HCT116 (cell line): ENCODE measurements at regions not wholly inside any gene's neighbourhood (a gene's known extent, or its start where the extent isn't known, plus 50 kb on each side); places are given as distances from the start of the nearest gene placed in this dataset.

ENCODE experiments used
- ATAC-seq: fragments of 200-7000 bp; cut with Tn5 transposase; 2 replicates; pipeline ENCODE4 v1.9.1; 2020; ENCODE audit warnings: mild to moderate bottlenecking, moderate library complexity
- BruUV-seq: library from RNA; stranded (reverse); fragments of 400-500 nt; replicated peaks from 2 replicates; lab custom pipeline; 2021; lab: Mats Ljungman, UMichigan
- CTCF ChIA-PET: fragments of 300-600 bp; sonication (Branson Sonifier 250); formaldehyde crosslinking; loops from one replicate; lab custom pipeline; 2021; ENCODE audit warnings: antibody characterized with exemption; lab: Charles Lee
- POLR2A ChIA-PET: fragments of 300-600, 350-600 bp; sonication (Branson Sonifier 250); formaldehyde crosslinking; loops from one replicate; lab custom pipeline; 2021; ENCODE audit warnings: antibody characterized with exemption; lab: Charles Lee
- RAD21 ChIA-PET, 2 experiments: fragments of 300-600 bp; sonication (Branson Sonifier 250); formaldehyde crosslinking; loops; one replicate each; lab custom pipeline; 2023; ENCODE audit warnings: low total read pairs in 2 of 2; ENCODE audit not compliant: uncharacterized antibody in 2 of 2, unreplicated experiment in 2 of 2, low non-redundant PET in 1 of 2; lab: Charles Lee
- DNase-seq: peaks from one replicate; pipeline ENCODE4 v3.0.0-alpha.2; 2010; ENCODE audit warnings: low read depth, low spot score
- H2AFZ ChIP-seq: fragments of 200-600 bp; shearing (Covaris generic), sonication (generic); 2 replicates; pipeline ENCODE4 v1.6.1; 2017; ENCODE audit warnings: low read depth, mixed run types, mixed read lengths, antibody characterized with exemption, low read length; ENCODE audit not compliant: poor library complexity, severe bottlenecking
- H3K27ac ChIP-seq: 2 replicates; pipeline ENCODE4 v1.5.1; 2012; ENCODE audit warnings: low read depth, low read length
- H3K27me3 ChIP-seq: fragments of 200-600 bp; sonication (generic); 2 replicates; pipeline ENCODE4 v1.6.1; 2016; ENCODE audit warnings: mixed run types, low read length, mixed read lengths; ENCODE audit not compliant: insufficient read depth
- H3K36me3 ChIP-seq, 2 experiments: fragments of 200-500 bp in 1 of 2; fragments of 200-600 bp in 1 of 2; sonication (Bioruptor generic) in 1 of 2; sonication (generic) in 1 of 2; 2 replicates each; pipeline versions ENCODE4 v1.5.1 to v1.6.1; 2014 to 2016; ENCODE audit warnings: low read length in 2 of 2, inconsistent platforms in 1 of 2, mixed read lengths in 1 of 2, mixed run types in 1 of 2; ENCODE audit not compliant: insufficient read depth in 2 of 2, control insufficient read depth in 1 of 2
- H3K4me1 ChIP-seq, 2 experiments: fragments of 200-600 bp in 1 of 2; sonication (generic) in 1 of 2; 2 replicates each; pipeline versions ENCODE4 v1.5.1 to v1.6.1; 2012 to 2017; ENCODE audit warnings: low read length in 2 of 2, inconsistent platforms in 1 of 2, mild to moderate bottlenecking in 1 of 2, mixed read lengths in 1 of 2, mixed run types in 1 of 2, moderate library complexity in 1 of 2; ENCODE audit not compliant: insufficient read depth in 2 of 2, control insufficient read depth in 1 of 2
- H3K4me2 ChIP-seq: fragments of 200-600 bp; sonication (generic); 2 replicates; pipeline ENCODE4 v1.6.1; 2017; ENCODE audit warnings: mixed run types, low read length, mixed read lengths
- H3K4me3 ChIP-seq, 2 experiments: fragments of 200-600 bp in 1 of 2; sonication (generic) in 1 of 2; replicated peaks in 1 of 2; 2 replicates each; pipeline ENCODE4 v1.5.1; 2011 to 2016; ENCODE audit warnings: low read length in 2 of 2, control low read depth in 1 of 2, low read depth in 1 of 2, mild to moderate bottlenecking in 1 of 2, mixed read lengths in 1 of 2, mixed run types in 1 of 2
- H3K79me2 ChIP-seq: fragments of 200-600 bp; sonication (generic); 2 replicates; pipeline ENCODE4 v1.6.1; 2017; ENCODE audit warnings: mild to moderate bottlenecking, mixed run types, low read length, moderate library complexity, mixed read lengths; ENCODE audit not compliant: insufficient read depth
- H3K9ac ChIP-seq: fragments of 200-600 bp; sonication (generic); 2 replicates; pipeline ENCODE4 v1.6.1; 2016; ENCODE audit warnings: low read length, mixed read lengths
- H3K9me2 ChIP-seq: fragments of 200-600 bp; sonication (generic), shearing (Covaris generic); 2 replicates; pipeline ENCODE4 v1.6.1; 2017; ENCODE audit warnings: mixed run types, mild to moderate bottlenecking, moderate library complexity; ENCODE audit not compliant: insufficient read depth
- H3K9me3 ChIP-seq, 2 experiments: fragments of 200-500 bp in 1 of 2; fragments of 200-600 bp in 1 of 2; sonication (Bioruptor generic) in 1 of 2; sonication (generic) in 1 of 2; 2 replicates each; pipeline ENCODE4 v1.6.1; 2014 to 2017; ENCODE audit warnings: low read length in 2 of 2, mixed read lengths in 2 of 2, inconsistent platforms in 1 of 2, low read depth in 1 of 2, mild to moderate bottlenecking in 1 of 2, mixed run types in 1 of 2, moderate library complexity in 1 of 2; ENCODE audit not compliant: control insufficient read depth in 1 of 2, insufficient read depth in 1 of 2
- H4K20me1 ChIP-seq: fragments of 200-600 bp; sonication (generic), shearing (Covaris generic); 2 replicates; pipeline ENCODE4 v1.6.1; 2017; ENCODE audit warnings: mixed run types, mild to moderate bottlenecking, moderate library complexity; ENCODE audit not compliant: insufficient read depth
- FOSL1 ChIP-seq: IDR thresholded peaks from 2 replicates; pipeline ENCODE4 v1.6.1; 2012; ENCODE audit warnings: low read depth
- RAD21 ChIP-seq: IDR thresholded peaks from 2 replicates; pipeline ENCODE4 v1.6.1; 2012; ENCODE audit warnings: low read depth, mild to moderate bottlenecking
- REST ChIP-seq: IDR thresholded peaks from 2 replicates; pipeline ENCODE4 v1.6.1; 2012; ENCODE audit warnings: low read depth
- SIN3A ChIP-seq: IDR thresholded peaks from 2 replicates; pipeline ENCODE4 v1.6.1; 2012; ENCODE audit warnings: low read depth
- SRF ChIP-seq: IDR thresholded peaks from 2 replicates; pipeline ENCODE4 v1.6.1; 2012; ENCODE audit warnings: low read depth
- YY1 ChIP-seq: IDR thresholded peaks from 2 replicates; pipeline ENCODE4 v1.6.1; 2011; ENCODE audit warnings: low read length, low read depth, moderate library complexity, mild to moderate bottlenecking; ENCODE audit not compliant: insufficient replicate concordance; ENCODE audit errors: extremely low read depth
- intact Hi-C: fragments of 100-400 bp; cut with micrococcal nuclease; formaldehyde crosslinking; loops from 2 replicates; pipeline ENCODE4 v1.10.0; 2022

GRCh38 chr11:45580399-45580798 is 85.0 kb downstream of the CHST1 start:
- no peak for ATAC-seq

More at GRCh38 chr11:45580399-45580798, 85.0 kb downstream of the CHST1 start:
- no peak for DNase-seq
- no peak overlapping the region for H2AFZ ChIP-seq
- no peaks in the 10 kb centered on the region for H3K9me2 ChIP-seq
- peaks cover 61% of the 10 kb centered on the region for H3K27me3 ChIP-seq
- H3K4me1 ChIP-seq: peaks cover 2 to 6% of the 10 kb centered on the region in 2 experiments; a peak in 3 of 4 replicates
- H3K9me3 ChIP-seq: no peaks in the 10 kb centered on the region
- H3K4me3 ChIP-seq: no peak overlapping the region
- no peak overlapping the region for H3K4me2 ChIP-seq
- ChIA-PET RAD21 (no interaction called here), POLR2A (no interaction called here), CTCF (no interaction called here)
- H4K20me1 ChIP-seq: no peaks in the 10 kb centered on the region
- H3K79me2 ChIP-seq: no peaks in the 10 kb centered on the region
- no peak overlapping the region for H3K27ac ChIP-seq
- TF ChIP-seq RAD21: no peak
- TF ChIP-seq REST: peak; percentile 74
- no peak for TF ChIP-seq YY1
- no peak for TF ChIP-seq SRF
- TF ChIP-seq FOSL1: no peak
- TF ChIP-seq SIN3A: no peak
- no peaks in the 10 kb centered on the region for H3K36me3 ChIP-seq
- no TSS peak for BruUV-seq
- H3K9ac ChIP-seq: no peak overlapping the region
- intact Hi-C loops: loop anchor here (5.0 kb wide), 1 partner anchor 38 kb away; no protein-coding TSS in a partner anchor
